ENCODE measurements at regions not wholly inside any gene's neighbourhood (a gene's known extent, or its start where the extent isn't known, plus 50 kb on each side); places are given as distances from the start of the nearest gene placed in this dataset.
"Not testable (repeated sequence)": the region's sequence is repeated elsewhere in the genome, so short reads cannot be mapped to it uniquely, and the experiment has no call there.

DNA sequence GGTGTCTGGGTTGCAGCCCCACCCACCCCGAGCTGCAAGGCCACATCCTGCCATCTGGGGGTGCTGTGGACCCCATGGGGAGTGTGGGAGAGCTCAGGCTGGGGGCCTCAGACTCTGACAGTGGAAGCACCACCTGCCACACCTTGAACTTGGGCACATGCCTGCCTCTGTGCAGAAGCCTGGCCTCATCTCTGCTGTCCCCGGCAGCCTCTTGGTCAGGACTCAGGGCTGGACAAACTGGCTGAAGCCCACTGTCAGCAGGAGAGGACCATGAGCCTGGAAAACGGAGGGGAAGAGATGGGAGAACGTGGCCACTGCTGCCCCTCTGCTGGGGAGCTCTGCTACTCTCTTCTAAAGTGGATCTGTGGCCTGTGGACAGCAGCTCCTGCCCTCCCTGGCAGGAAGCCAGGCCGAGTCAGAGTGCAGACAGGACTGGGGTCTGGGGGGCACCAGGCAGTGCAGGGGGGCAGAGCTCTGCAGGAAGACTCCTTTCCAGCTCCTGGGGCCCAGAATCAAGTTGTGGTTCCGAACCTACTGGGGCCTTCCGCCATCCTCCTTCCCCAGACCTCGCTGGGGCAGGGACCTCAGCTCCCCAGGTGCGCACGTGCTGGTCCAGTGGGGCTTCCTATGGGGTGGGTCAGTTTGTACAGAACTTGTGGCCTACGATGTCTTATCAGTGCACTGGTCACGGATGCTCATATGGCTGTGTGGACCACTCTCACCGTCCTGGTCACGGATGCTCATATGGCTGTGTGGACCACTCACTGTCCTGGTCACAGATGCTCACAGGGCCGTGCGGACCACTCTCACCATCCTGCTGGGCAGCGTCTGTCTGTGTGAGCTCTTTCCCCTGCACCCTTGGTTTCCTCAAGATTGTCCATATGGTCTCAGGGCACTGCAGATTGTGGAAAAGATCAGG is 207.7 kb downstream of the LAT start:
- H4K20me1 ChIP-seq (ENCODE audit: low read depth, low read length), result no peaks in the 10 kb centered on the region
- H3K79me2 ChIP-seq (ENCODE audit: insufficient read depth, low read length), result no peaks in the 10 kb centered on the region
- H3K36me3 ChIP-seq (ENCODE audit: low read length), result no peaks in the 10 kb centered on the region
- no peak overlapping the region for H3K27ac ChIP-seq (ENCODE audit: low read depth, low read length)
- no peak overlapping the region for H2AFZ ChIP-seq (ENCODE audit: low read depth, low read length, severe bottlenecking)
- H3K27me3 ChIP-seq (ENCODE audit: low read length), result no peaks in the 10 kb centered on the region
- no peak for TF ChIP-seq EZH2phosphoT487 (conservative IDR thresholded peaks at IDR 0.05; ENCODE audit: low read length)
- TF ChIP-seq, protein P1, sequence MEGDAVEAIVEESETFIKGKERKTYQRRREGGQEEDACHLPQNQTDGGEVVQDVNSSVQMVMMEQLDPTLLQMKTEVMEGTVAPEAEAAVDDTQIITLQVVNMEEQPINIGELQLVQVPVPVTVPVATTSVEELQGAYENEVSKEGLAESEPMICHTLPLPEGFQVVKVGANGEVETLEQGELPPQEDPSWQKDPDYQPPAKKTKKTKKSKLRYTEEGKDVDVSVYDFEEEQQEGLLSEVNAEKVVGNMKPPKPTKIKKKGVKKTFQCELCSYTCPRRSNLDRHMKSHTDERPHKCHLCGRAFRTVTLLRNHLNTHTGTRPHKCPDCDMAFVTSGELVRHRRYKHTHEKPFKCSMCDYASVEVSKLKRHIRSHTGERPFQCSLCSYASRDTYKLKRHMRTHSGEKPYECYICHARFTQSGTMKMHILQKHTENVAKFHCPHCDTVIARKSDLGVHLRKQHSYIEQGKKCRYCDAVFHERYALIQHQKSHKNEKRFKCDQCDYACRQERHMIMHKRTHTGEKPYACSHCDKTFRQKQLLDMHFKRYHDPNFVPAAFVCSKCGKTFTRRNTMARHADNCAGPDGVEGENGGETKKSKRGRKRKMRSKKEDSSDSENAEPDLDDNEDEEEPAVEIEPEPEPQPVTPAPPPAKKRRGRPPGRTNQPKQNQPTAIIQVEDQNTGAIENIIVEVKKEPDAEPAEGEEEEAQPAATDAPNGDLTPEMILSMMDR (IDR thresholded peaks at IDR 0.05; ENCODE audit: insufficient read depth, low read length, poor library complexity, severe bottlenecking), result no peak
- no peak overlapping the region for H3K4me3 ChIP-seq (ENCODE audit: insufficient read depth, low read length, poor library complexity, severe bottlenecking)
- no peaks in the 10 kb centered on the region for H3K9me3 ChIP-seq (ENCODE audit: insufficient read depth, low read length)
- no peaks in the 10 kb centered on the region for H3K9me2 ChIP-seq (replicated peaks; ENCODE audit: insufficient read depth, low read length)
- H3F3A ChIP-seq (ENCODE audit: insufficient read depth), result no peaks in the 10 kb centered on the region
- H3K4me2 ChIP-seq (ENCODE audit: low read depth, low read length, poor library complexity, severe bottlenecking), result no peak overlapping the region
- no peak overlapping the region for H3K9ac ChIP-seq (ENCODE audit: low read length)

DNA sequence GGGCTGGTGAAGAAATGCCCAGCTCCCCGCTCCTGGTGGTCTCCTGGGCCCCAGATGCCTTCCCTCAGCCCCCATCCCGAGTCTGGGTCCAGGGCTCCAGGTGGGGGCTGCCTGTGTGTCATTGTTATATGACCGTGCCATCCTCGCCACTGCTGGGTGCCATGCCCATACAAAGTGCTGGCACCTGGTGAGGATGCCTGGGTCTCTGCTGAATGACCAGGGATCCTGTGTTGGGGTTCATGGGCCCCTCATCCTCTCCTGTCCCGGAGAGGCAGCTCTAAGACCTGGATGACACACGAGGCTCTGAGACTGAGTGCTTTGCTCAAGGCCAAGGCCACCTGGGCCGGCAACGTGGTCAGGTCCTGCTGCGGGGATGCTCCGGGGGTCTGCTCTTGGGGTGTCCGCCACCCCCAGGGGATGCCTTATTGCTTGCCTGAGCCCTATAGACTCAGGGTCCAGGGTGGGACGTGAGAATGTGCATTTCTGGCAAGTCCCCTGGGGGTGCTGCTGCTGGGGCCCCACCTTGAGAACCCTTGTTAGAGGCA is 206.9 kb downstream of the LAT start:
- not testable (repeated sequence) for H3K79me2 ChIP-seq (ENCODE audit: insufficient read depth, low read length); H3K9me2 ChIP-seq (replicated peaks; ENCODE audit: insufficient read depth, low read length)

DNA sequence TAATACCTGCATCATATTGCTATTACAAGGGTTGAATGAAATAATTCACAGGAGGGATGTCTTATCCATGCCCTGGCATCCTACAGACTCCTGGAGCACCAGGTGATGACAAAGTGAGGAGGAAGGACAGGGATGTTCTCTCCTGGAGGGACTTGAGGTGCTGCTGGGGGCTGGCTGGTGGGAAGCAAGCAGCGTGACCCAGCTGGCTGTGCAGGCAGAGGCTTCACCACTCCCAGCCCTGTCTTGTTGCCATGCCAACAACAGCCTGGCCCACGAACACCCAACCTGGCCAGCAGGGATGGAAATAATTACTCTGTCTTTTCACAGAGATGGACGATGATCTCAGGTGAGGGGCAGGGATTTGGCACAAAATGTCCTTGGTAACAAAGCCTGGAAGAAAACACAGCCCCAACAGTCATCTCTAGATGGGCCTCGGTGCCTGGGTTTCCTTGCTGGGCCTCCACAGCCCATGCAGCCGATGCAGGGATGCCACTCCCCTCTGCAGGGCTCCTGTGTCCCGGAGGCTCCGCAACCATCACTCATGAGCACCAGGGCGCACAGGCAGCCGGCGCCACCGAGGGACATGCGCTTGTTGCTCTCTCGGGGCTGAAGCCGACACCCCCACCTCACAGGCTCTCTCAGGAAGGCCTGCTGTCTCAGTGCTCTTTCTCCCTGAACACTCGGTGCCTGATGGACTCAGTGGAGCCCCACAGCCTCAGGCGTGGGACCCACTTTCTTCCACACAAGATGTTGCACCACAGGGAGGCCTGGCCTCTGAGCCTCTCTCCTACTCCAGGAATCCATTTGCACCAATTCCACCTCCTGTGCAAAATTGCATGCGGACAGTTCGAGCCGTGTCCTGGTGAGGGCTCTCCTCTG is 205.9 kb downstream of the LAT start:
- not testable (repeated sequence) for H3K27ac ChIP-seq (ENCODE audit: low read depth, low read length); H2AFZ ChIP-seq (ENCODE audit: low read depth, low read length, severe bottlenecking); H3K27me3 ChIP-seq (ENCODE audit: low read length); H3K79me2 ChIP-seq (ENCODE audit: insufficient read depth, low read length); H3K36me3 ChIP-seq (ENCODE audit: low read length); H3K4me3 ChIP-seq (ENCODE audit: insufficient read depth, low read length, poor library complexity, severe bottlenecking); H3K9me2 ChIP-seq (replicated peaks; ENCODE audit: insufficient read depth, low read length); H4K20me1 ChIP-seq (ENCODE audit: low read depth, low read length); H3K9ac ChIP-seq (ENCODE audit: low read length); H3K4me2 ChIP-seq (ENCODE audit: low read depth, low read length, poor library complexity, severe bottlenecking); H3K9me3 ChIP-seq (ENCODE audit: insufficient read depth, low read length); H3F3A ChIP-seq (ENCODE audit: insufficient read depth)

More for the DNA sequence above, 206.9 kb downstream of the LAT start:
- not testable (repeated sequence) for H3K27me3 ChIP-seq (ENCODE audit: low read length); H3K4me2 ChIP-seq (ENCODE audit: low read depth, low read length, poor library complexity, severe bottlenecking); H3F3A ChIP-seq (ENCODE audit: insufficient read depth); H3K36me3 ChIP-seq (ENCODE audit: low read length); H3K9me3 ChIP-seq (ENCODE audit: insufficient read depth, low read length); H3K9ac ChIP-seq (ENCODE audit: low read length); H2AFZ ChIP-seq (ENCODE audit: low read depth, low read length, severe bottlenecking); H3K4me3 ChIP-seq (ENCODE audit: insufficient read depth, low read length, poor library complexity, severe bottlenecking); H3K27ac ChIP-seq (ENCODE audit: low read depth, low read length); H4K20me1 ChIP-seq (ENCODE audit: low read depth, low read length)

DNA sequence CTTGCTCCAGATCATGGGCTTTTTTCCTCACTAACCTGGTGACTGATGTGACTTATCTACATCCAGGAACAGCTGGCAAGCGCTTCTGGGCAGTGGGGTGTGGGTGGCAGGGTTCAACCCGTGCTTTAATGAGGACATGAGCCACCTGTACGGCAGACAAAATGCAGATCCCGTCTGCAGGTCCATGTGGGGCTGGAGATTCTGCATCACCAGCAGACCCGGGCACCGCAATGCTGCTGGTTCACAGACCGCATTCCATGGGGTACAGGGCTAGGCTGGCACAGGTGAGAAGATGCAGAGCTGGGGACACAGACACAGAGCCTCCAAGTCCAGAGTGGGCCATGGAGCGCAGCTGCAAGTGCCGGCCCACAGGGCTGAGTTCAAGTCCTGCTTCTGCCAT is 204.0 kb downstream of the LAT start:
- H2AFZ ChIP-seq (ENCODE audit: low read depth, low read length, severe bottlenecking); H3K4me2 ChIP-seq (ENCODE audit: low read depth, low read length, poor library complexity, severe bottlenecking); H3K9ac ChIP-seq (ENCODE audit: low read length); H3K27ac ChIP-seq (ENCODE audit: low read depth, low read length); H3K9me2 ChIP-seq (replicated peaks; ENCODE audit: insufficient read depth, low read length); H3K27me3 ChIP-seq (ENCODE audit: low read length); H4K20me1 ChIP-seq (ENCODE audit: low read depth, low read length); H3K4me3 ChIP-seq (ENCODE audit: insufficient read depth, low read length, poor library complexity, severe bottlenecking); H3K36me3 ChIP-seq (ENCODE audit: low read length); H3K9me3 ChIP-seq (ENCODE audit: insufficient read depth, low read length); H3K79me2 ChIP-seq (ENCODE audit: insufficient read depth, low read length); H3F3A ChIP-seq (ENCODE audit: insufficient read depth): not testable (repeated sequence)

DNA sequence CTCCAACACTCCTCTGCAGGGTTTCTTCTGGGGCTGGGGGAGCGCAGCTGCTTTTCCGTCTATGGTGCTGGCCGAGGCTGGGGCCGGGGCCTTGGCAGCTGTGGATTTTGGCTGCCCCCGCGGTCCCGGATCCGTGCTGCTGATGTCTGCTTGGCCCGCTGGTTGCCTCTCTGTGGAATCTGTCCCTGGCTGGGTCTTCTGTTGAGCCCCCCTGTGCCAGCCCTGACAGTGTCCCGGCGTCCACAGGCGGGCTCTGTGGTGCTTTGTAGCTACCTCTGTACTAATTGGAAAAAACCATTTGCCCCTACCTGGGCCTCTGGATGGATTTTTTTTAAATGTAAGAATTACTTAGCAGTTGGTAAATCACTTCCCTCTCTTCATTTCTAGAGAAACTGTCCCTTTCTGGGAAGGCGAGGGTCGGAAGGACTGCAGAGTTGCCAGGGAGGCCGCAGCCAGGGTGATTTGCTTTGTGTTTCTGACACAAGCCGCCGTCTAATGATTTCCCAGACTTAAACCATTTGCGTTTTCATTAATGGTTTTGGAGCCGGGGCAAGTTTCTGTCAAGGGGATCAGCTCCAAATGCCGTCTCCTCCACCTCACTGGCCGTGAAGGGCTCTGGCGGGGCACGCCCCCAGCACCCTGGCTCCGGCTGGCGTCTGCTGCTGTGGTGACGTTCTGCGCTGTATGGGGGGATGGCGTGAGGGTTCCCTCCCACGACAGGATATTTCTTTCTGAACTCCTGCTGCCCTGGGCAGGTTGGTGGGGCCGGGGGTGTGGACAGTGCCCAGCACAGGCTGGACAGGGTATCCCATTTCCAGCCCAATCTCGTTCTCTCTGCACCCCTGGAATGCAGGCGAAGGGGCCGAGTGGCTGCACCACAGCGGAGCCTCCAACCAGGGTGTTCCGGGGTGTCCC is 201.7 kb downstream of the LAT start:
- H3F3A ChIP-seq (ENCODE audit: insufficient read depth); H3K79me2 ChIP-seq (ENCODE audit: insufficient read depth, low read length); H3K36me3 ChIP-seq (ENCODE audit: low read length); H3K9ac ChIP-seq (ENCODE audit: low read length); H2AFZ ChIP-seq (ENCODE audit: low read depth, low read length, severe bottlenecking); H3K9me2 ChIP-seq (replicated peaks; ENCODE audit: insufficient read depth, low read length); H3K9me3 ChIP-seq (ENCODE audit: insufficient read depth, low read length); H3K27me3 ChIP-seq (ENCODE audit: low read length); H4K20me1 ChIP-seq (ENCODE audit: low read depth, low read length); H3K4me2 ChIP-seq (ENCODE audit: low read depth, low read length, poor library complexity, severe bottlenecking); H3K27ac ChIP-seq (ENCODE audit: low read depth, low read length); H3K4me3 ChIP-seq (ENCODE audit: insufficient read depth, low read length, poor library complexity, severe bottlenecking): not testable (repeated sequence)

DNA sequence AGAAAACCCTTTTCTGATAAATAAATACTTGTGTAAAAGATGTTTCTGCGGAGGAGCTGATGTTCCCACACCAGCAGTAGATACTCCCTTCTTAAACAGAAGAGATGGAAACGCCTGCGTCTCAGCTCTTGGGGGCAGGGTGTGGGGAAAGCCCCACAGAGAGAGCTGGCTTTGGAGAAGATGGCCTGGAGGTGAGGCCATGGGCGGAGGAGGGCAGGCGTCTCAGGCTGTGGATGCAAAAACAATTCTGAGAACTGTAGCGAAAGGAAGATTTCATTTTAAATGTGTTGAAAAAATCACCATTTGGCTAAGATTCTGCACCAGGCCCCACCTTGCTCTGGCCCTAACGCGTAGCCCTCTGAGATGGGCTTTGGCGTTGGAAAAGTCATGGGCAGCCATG is 201.0 kb downstream of the LAT start:
- not testable (repeated sequence) for H3K4me2 ChIP-seq (ENCODE audit: low read depth, low read length, poor library complexity, severe bottlenecking); H3K36me3 ChIP-seq (ENCODE audit: low read length); H3K4me3 ChIP-seq (ENCODE audit: insufficient read depth, low read length, poor library complexity, severe bottlenecking); H4K20me1 ChIP-seq (ENCODE audit: low read depth, low read length); H3K27me3 ChIP-seq (ENCODE audit: low read length); H3F3A ChIP-seq (ENCODE audit: insufficient read depth); H3K9me3 ChIP-seq (ENCODE audit: insufficient read depth, low read length); H3K79me2 ChIP-seq (ENCODE audit: insufficient read depth, low read length); H3K27ac ChIP-seq (ENCODE audit: low read depth, low read length); H3K9me2 ChIP-seq (replicated peaks; ENCODE audit: insufficient read depth, low read length); H2AFZ ChIP-seq (ENCODE audit: low read depth, low read length, severe bottlenecking); H3K9ac ChIP-seq (ENCODE audit: low read length)
